ENCODE measurements at regions not wholly inside any gene's neighbourhood (a gene's known extent, or its start where the extent isn't known, plus 50 kb on each side); places are given as distances from the start of the nearest gene placed in this dataset.

DNA sequence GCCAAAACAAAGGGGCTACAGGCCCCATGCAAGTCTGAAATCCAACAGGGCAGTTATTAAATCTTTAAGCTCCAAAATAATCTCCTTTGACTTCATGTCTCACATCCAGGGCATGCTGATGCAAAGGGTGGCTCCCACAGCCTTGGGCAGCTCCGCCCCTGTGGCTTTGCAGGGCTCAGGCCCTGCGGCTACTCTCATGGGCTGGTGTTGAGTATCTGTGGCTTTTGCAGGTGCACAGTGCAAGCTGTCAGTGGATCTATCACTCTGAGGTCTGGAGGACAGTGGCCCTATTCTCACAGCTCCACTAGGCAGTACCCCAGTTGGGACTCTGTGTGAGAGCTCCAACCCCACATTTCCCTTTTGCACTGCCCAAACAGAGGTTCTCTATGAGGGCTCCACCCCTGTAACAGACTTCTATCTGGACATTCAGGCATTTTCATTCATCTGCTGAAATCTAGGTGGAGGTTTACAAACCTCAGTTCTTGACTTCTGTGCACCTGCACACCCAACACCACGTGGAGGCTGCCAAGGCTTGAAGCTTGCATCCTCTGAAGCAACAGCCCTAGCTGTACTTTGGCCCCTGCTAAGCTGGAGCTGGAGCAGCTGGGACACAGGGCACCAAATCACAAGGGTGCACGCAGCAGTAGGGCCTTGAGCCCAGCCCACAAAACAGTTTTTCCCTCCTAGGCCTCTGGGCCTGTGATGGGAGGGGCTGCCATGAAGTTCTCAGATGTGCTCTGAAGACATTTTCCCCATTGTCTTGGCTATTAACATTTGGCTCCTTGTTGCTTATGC is 154.8 kb upstream of the PDE5A start:
- Histone ChIP-seq H3K9ac (ENCODE audit: low read length) (no peak overlapping the region), H2AFZ (ENCODE audit: low read length) (no peak overlapping the region), H3K4me3 (ENCODE audit: low read length) (no peak overlapping the region), H3F3A (ENCODE audit: low read length, unreplicated experiment) (no peaks in the 10 kb centered on the region), H4K20me1 (ENCODE audit: low read length) (no peaks in the 10 kb centered on the region), H3K4me1 (ENCODE audit: insufficient read depth, low read length) (no peaks in the 10 kb centered on the region), H3K79me2 (ENCODE audit: low read length) (no peaks in the 10 kb centered on the region), H3K9me3 (ENCODE audit: low read length) (no peaks in the 10 kb centered on the region), H3K9me2 (replicated peaks; ENCODE audit: low read length) (no peaks in the 10 kb centered on the region), H3K27ac (ENCODE audit: low read length) (no peak overlapping the region), H3K27me3 (ENCODE audit: low read length) (no peaks in the 10 kb centered on the region), H3K4me2 (ENCODE audit: low read length) (no peak overlapping the region), H3K36me3 (ENCODE audit: low read depth, low read length) (no peaks in the 10 kb centered on the region)
- POLR2A ChIA-PET (ENCODE audit: unreplicated experiment) = no interaction called here
- intact Hi-C loops (cut with micrococcal nuclease) = no loop called here
- CTCF ChIA-PET = interaction anchor here (0.6 kb wide), 1 partner anchor 15 kb away, joined by 3 read pairs; no protein-coding TSS in a partner anchor
- ATAC-seq (no peak), DNase-seq (no peak)
- no peak for TF ChIP-seq CTCF (conservative IDR thresholded peaks at IDR 0.05; ENCODE audit: low read depth, low read length)
- no peak for TF ChIP-seq EZH2phosphoT487 (IDR thresholded peaks at IDR 0.05; ENCODE audit: borderline replicate concordance, low read length)
- TF ChIP-seq EZH2 (IDR thresholded peaks at IDR 0.05; ENCODE audit: low read length, unreplicated experiment) = no peak
- BruUV-seq (replicated peaks) = no TSS peak

DNA sequence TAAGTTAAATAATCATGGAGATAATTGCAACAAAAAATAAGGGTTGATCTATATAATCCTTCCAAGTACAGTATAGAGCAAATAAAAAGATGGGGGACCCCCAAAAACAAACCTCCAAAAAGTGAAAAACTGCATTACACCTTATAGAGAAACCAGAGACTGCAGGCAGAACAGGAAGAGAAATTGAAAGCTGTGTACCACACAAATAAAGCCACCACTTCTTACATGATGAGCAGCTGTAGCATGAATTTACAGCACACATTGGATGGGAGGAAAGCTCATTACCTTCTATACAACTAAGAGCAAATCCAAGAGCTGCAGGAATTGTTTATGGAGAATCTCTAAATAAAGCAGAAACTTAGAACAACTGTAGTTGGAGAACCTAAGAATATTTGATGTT is 152.4 kb upstream of the PDE5A start:
- Histone ChIP-seq H3K36me3 (ENCODE audit: low read depth, low read length) (no peaks in the 10 kb centered on the region), H3K4me1 (ENCODE audit: insufficient read depth, low read length) (no peaks in the 10 kb centered on the region), H4K20me1 (ENCODE audit: low read length) (no peaks in the 10 kb centered on the region), H2AFZ (ENCODE audit: low read length) (no peak overlapping the region), H3K9ac (ENCODE audit: low read length) (no peak overlapping the region), H3K27me3 (ENCODE audit: low read length) (no peaks in the 10 kb centered on the region), H3F3A (ENCODE audit: low read length, unreplicated experiment) (no peaks in the 10 kb centered on the region), H3K27ac (ENCODE audit: low read length) (no peak overlapping the region), H3K4me3 (ENCODE audit: low read length) (no peak overlapping the region), H3K4me2 (ENCODE audit: low read length) (no peak overlapping the region), H3K79me2 (ENCODE audit: low read length) (no peaks in the 10 kb centered on the region), H3K9me2 (replicated peaks; ENCODE audit: low read length) (no peaks in the 10 kb centered on the region), H3K9me3 (ENCODE audit: low read length) (no peaks in the 10 kb centered on the region)
- BruUV-seq (replicated peaks) = no TSS peak
- no peak for ATAC-seq
- POLR2A ChIA-PET (ENCODE audit: unreplicated experiment) = no interaction called here
- no peak for DNase-seq
- CTCF ChIA-PET = interaction anchor here (0.7 kb wide), 1 partner anchor 155 kb away, joined by 3 read pairs; no protein-coding TSS in a partner anchor
- TF ChIP-seq CTCF (conservative IDR thresholded peaks at IDR 0.05; ENCODE audit: low read depth, low read length) = no peak
- TF ChIP-seq EZH2phosphoT487 (IDR thresholded peaks at IDR 0.05; ENCODE audit: borderline replicate concordance, low read length) = no peak
- TF ChIP-seq EZH2 (IDR thresholded peaks at IDR 0.05; ENCODE audit: low read length, unreplicated experiment) = no peak
- intact Hi-C loops (cut with micrococcal nuclease) = no loop called here

DNA sequence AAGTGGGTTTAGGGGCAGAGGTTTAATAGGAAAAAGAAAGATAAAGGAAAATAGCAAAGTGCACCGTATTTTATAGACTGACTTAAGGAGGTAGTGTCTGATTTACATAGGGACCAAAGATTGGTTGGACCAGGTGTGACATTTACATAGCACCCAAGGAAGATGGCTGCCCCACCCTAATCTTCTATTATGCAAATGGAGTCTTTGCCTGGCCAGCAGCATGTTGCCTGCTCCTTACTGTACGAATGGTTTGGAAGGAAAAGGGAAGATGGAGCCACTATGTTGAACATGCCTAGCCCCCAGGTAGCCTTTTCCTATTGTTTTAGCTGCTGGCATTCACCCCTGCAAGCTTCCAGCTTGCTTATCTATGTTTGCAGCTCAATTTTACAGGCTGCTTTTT is 146.2 kb upstream of the PDE5A start:
- intact Hi-C loops (cut with micrococcal nuclease) = no loop called here
- Histone ChIP-seq H3K27me3 (ENCODE audit: low read length) (no peaks in the 10 kb centered on the region), H3K9me2 (replicated peaks; ENCODE audit: low read length) (no peaks in the 10 kb centered on the region), H3K27ac (ENCODE audit: low read length) (no peak overlapping the region), H3K9me3 (ENCODE audit: low read length) (no peaks in the 10 kb centered on the region), H3F3A (ENCODE audit: low read length, unreplicated experiment) (no peaks in the 10 kb centered on the region), H3K36me3 (ENCODE audit: low read depth, low read length) (no peaks in the 10 kb centered on the region), H3K9ac (ENCODE audit: low read length) (no peak overlapping the region), H3K4me3 (ENCODE audit: low read length) (no peak overlapping the region), H3K79me2 (ENCODE audit: low read length) (no peaks in the 10 kb centered on the region), H4K20me1 (ENCODE audit: low read length) (no peaks in the 10 kb centered on the region), H3K4me2 (ENCODE audit: low read length) (no peak overlapping the region), H3K4me1 (ENCODE audit: insufficient read depth, low read length) (no peaks in the 10 kb centered on the region), H2AFZ (ENCODE audit: low read length) (no peak overlapping the region)
- TF ChIP-seq EZH2phosphoT487 (IDR thresholded peaks at IDR 0.05; ENCODE audit: borderline replicate concordance, low read length) = no peak
- TF ChIP-seq EZH2 (IDR thresholded peaks at IDR 0.05; ENCODE audit: low read length, unreplicated experiment) = no peak
- no peak for TF ChIP-seq CTCF (conservative IDR thresholded peaks at IDR 0.05; ENCODE audit: low read depth, low read length)
- no TSS peak for BruUV-seq (replicated peaks)
- DNase-seq (no peak), ATAC-seq (no peak)
- ChIA-PET CTCF (no interaction called here), POLR2A (ENCODE audit: unreplicated experiment) (no interaction called here)
